ENCODE measurements at regions not wholly inside any gene's neighbourhood (a gene's known extent, or its start where the extent isn't known, plus 50 kb on each side); places are given as distances from the start of the nearest gene placed in this dataset.
"Not testable (repeated sequence)": the region's sequence is repeated elsewhere in the genome, so short reads cannot be mapped to it uniquely, and the experiment has no call there.

GRCh38 chr3:88671573-88671972, 435.8 kb upstream of the EPHA3 start:
- no peak for DNase-seq (ENCODE audit: low read depth in 3 of 3)

GRCh38 chr3:88677298-88677697, 430.1 kb upstream of the EPHA3 start:
- DNase-seq (ENCODE audit: low read depth in 3 of 3), result no peak

- no peak for DNase-seq (ENCODE audit: low read depth in 3 of 3)
Observed at GRCh38 chr3:88678747-88679146, 428.7 kb upstream of the EPHA3 start.

GRCh38 chr3:88690287-88690686, 417.1 kb upstream of the EPHA3 start:
- DNase-seq (ENCODE audit: low read depth in 3 of 3), result no peak

GRCh38 chr3:88691081-88691480, 416.3 kb upstream of the EPHA3 start:
- no peak for DNase-seq (ENCODE audit: low read depth in 3 of 3)

- DNase-seq (ENCODE audit: low read depth in 3 of 3), result no peak
Observed at GRCh38 chr3:88703501-88704059, 403.8 kb upstream of the EPHA3 start.

- DNase-seq (ENCODE audit: low read depth in 3 of 3), result no peak
Observed at GRCh38 chr3:88704338-88704737, 403.1 kb upstream of the EPHA3 start.

GRCh38 chr3:88707837-88708236, 399.6 kb upstream of the EPHA3 start:
- DNase-seq (ENCODE audit: low read depth in 3 of 3), result no peak

GRCh38 chr3:88712552-88712951, 394.9 kb upstream of the EPHA3 start:
- DNase-seq (ENCODE audit: low read depth in 3 of 3), result no peak

- DNase-seq (ENCODE audit: low read depth in 3 of 3), result no peak
Observed at GRCh38 chr3:88713233-88713691, 394.2 kb upstream of the EPHA3 start.

- no peak for DNase-seq (ENCODE audit: low read depth in 3 of 3)
Observed at GRCh38 chr3:88725440-88726165, 381.8 kb upstream of the EPHA3 start.

- no peak for DNase-seq (ENCODE audit: low read depth in 3 of 3)
Observed at GRCh38 chr3:88732186-88732585, 375.2 kb upstream of the EPHA3 start.

GRCh38 chr3:88742106-88742505, 365.3 kb upstream of the EPHA3 start:
- no peak for DNase-seq (ENCODE audit: low read depth in 3 of 3)

- no peak for DNase-seq (ENCODE audit: low read depth in 3 of 3)
Observed at GRCh38 chr3:88742674-88743507, 364.5 kb upstream of the EPHA3 start.

- no peak for DNase-seq (ENCODE audit: low read depth in 3 of 3)
Observed at GRCh38 chr3:88744896-88745295, 362.5 kb upstream of the EPHA3 start.

- DNase-seq (ENCODE audit: low read depth in 3 of 3), result not testable (repeated sequence)
Observed at GRCh38 chr3:88747145-88747544, 360.3 kb upstream of the EPHA3 start.

GRCh38 chr3:88758676-88759075, 348.7 kb upstream of the EPHA3 start:
- DNase-seq (ENCODE audit: low read depth in 3 of 3), result no peak

- no peak for DNase-seq (ENCODE audit: low read depth in 3 of 3)
Observed at GRCh38 chr3:88767746-88768145, 339.7 kb upstream of the EPHA3 start.

- no peak for DNase-seq (ENCODE audit: low read depth in 3 of 3)
Observed at GRCh38 chr3:88773766-88774165, 333.7 kb upstream of the EPHA3 start.

GRCh38 chr3:88775026-88775690, 332.3 kb upstream of the EPHA3 start:
- no peak for DNase-seq (ENCODE audit: low read depth in 3 of 3)

- DNase-seq (ENCODE audit: low read depth in 3 of 3), result no peak
Observed at GRCh38 chr3:88779482-88779881, 327.9 kb upstream of the EPHA3 start.

- no peak for DNase-seq (ENCODE audit: low read depth in 3 of 3)
Observed at GRCh38 chr3:88784925-88785324, 322.5 kb upstream of the EPHA3 start.
